ENCODE measurements at regions not wholly inside any gene's neighbourhood (a gene's known extent, or its start where the extent isn't known, plus 50 kb on each side); places are given as distances from the start of the nearest gene placed in this dataset.

DNA sequence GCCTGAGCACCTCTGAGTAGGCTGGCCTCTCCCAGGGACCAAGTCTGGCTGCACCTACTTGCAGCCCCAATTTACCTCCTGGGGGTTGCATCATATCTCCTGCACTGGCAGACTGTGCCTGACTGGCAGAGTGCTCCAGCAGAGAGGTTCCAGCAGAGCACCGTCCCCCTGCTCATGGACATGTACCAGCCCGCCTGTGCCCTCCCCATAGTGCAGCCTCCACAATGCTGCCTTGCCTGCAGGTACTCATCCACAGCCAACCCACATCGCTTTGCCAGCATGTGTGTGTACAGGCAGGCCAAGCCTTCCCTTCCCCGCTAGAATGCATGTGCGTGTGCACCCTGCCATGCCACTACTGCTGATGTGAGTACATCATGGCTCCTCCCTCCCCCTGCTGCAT lies 105.5 kb upstream of the NPSR1 start:
- Histone ChIP-seq H3K4me3 (no peak overlapping the region), H3K9me2 (ENCODE audit: insufficient read depth) (peaks cover 18% of the 10 kb centered on the region), H3K4me1 (ENCODE audit: insufficient read depth) (no peaks in the 10 kb centered on the region), H3F3A (replicated peaks; ENCODE audit: low read depth) (no peaks in the 10 kb centered on the region), H3K27me3 (ENCODE audit: insufficient read depth) (no peaks in the 10 kb centered on the region), H4K20me1 (replicated peaks; ENCODE audit: insufficient read depth) (no peaks in the 10 kb centered on the region), H3K4me2 (no peak overlapping the region), H2AFZ (no peak overlapping the region), H3K79me2 (replicated peaks; ENCODE audit: insufficient read depth) (no peaks in the 10 kb centered on the region), H3K27ac (ENCODE audit: low read depth) (no peak overlapping the region), H3K36me3 (ENCODE audit: insufficient read depth) (no peaks in the 10 kb centered on the region)
- H3K9me3 Mint-ChIP-seq: peaks cover 17% of the 10 kb centered on the region
- DNase-seq (ENCODE audit: low spot score) (no peak), ATAC-seq (no peak)
- H3K27ac Mint-ChIP-seq: no peak overlapping the region
- H3K4me3 Mint-ChIP-seq: no peak overlapping the region
- H3K4me1 Mint-ChIP-seq: no peaks in the 10 kb centered on the region
- H3K36me3 Mint-ChIP-seq (ENCODE audit: low read depth): peaks cover 3% of the 10 kb centered on the region; the same call in 1 of the 3 replicates
- H3K27me3 Mint-ChIP-seq (ENCODE audit: insufficient read depth, low read depth, poor library complexity): no peaks in the 10 kb centered on the region
- no peak for TF ChIP-seq NANOG (IDR thresholded peaks at IDR 0.05; ENCODE audit: borderline replicate concordance)
- TF ChIP-seq STAT1 (IDR thresholded peaks at IDR 0.05; ENCODE audit: unreplicated experiment): no peak
- TF ChIP-seq JUNB (IDR thresholded peaks at IDR 0.05; ENCODE audit: unreplicated experiment): no peak
- TF ChIP-seq REST (IDR thresholded peaks at IDR 0.05; ENCODE audit: unreplicated experiment): no peak
- TF ChIP-seq, protein P1, sequence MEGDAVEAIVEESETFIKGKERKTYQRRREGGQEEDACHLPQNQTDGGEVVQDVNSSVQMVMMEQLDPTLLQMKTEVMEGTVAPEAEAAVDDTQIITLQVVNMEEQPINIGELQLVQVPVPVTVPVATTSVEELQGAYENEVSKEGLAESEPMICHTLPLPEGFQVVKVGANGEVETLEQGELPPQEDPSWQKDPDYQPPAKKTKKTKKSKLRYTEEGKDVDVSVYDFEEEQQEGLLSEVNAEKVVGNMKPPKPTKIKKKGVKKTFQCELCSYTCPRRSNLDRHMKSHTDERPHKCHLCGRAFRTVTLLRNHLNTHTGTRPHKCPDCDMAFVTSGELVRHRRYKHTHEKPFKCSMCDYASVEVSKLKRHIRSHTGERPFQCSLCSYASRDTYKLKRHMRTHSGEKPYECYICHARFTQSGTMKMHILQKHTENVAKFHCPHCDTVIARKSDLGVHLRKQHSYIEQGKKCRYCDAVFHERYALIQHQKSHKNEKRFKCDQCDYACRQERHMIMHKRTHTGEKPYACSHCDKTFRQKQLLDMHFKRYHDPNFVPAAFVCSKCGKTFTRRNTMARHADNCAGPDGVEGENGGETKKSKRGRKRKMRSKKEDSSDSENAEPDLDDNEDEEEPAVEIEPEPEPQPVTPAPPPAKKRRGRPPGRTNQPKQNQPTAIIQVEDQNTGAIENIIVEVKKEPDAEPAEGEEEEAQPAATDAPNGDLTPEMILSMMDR (conservative IDR thresholded peaks at IDR 0.05; ENCODE audit: low read depth in 2 of 2): no peak
- TF ChIP-seq ZNF331 (CRISPR knock-in tag; IDR thresholded peaks at IDR 0.05; ENCODE audit: low read depth): no peak

- ATAC-seq: no peak
- Mint-ChIP-seq H3K27me3 (ENCODE audit: insufficient read depth, low read depth, poor library complexity) (no peaks in the 10 kb centered on the region), H3K4me3 (no peak overlapping the region), H3K36me3 (ENCODE audit: low read depth) (no peaks in the 10 kb centered on the region; the same call in 2 of the 3 replicates), H3K9me3 (peaks cover 14% of the 10 kb centered on the region), H3K4me1 (no peaks in the 10 kb centered on the region), H3K27ac (no peak overlapping the region)
- no peaks in the 10 kb centered on the region for H3F3A ChIP-seq (replicated peaks; ENCODE audit: low read depth)
- no peaks in the 10 kb centered on the region for H3K4me1 ChIP-seq (ENCODE audit: insufficient read depth)
- H3K4me2 ChIP-seq: no peak overlapping the region
- H3K27me3 ChIP-seq (ENCODE audit: insufficient read depth): no peaks in the 10 kb centered on the region
- TF ChIP-seq STAT1 (IDR thresholded peaks at IDR 0.05; ENCODE audit: unreplicated experiment) (no peak), NANOG (IDR thresholded peaks at IDR 0.05; ENCODE audit: borderline replicate concordance) (no peak), EZH2phosphoT487 (IDR thresholded peaks at IDR 0.05; ENCODE audit: unreplicated experiment) (no peak), POLR2AphosphoS5 (IDR thresholded peaks at IDR 0.05; ENCODE audit: low read depth) (no peak), EZH2 (IDR thresholded peaks at IDR 0.05; ENCODE audit: low read depth, unreplicated experiment) (no peak), ZNF114 (CRISPR knock-in tag; IDR thresholded peaks at IDR 0.05) (no peak)
- H3K4me3 ChIP-seq: no peak overlapping the region
- H3K27ac ChIP-seq (ENCODE audit: low read depth): no peak overlapping the region
- H3K9me2 ChIP-seq (ENCODE audit: insufficient read depth): peaks cover 18% of the 10 kb centered on the region
- H4K20me1 ChIP-seq (replicated peaks; ENCODE audit: insufficient read depth): no peaks in the 10 kb centered on the region
- H3K79me2 ChIP-seq (replicated peaks; ENCODE audit: insufficient read depth): no peaks in the 10 kb centered on the region
- no peaks in the 10 kb centered on the region for H3K36me3 ChIP-seq (ENCODE audit: insufficient read depth)
- no peak overlapping the region for H2AFZ ChIP-seq
- DNase-seq (ENCODE audit: low spot score): no peak
Measured at GRCh38 chr7:34558022-34558421, 100.0 kb upstream of the NPSR1 start.

All from GM23338 (cell line).